PC-9 (cell line): ENCODE measurements at regions not wholly inside any gene's neighbourhood (a gene's known extent, or its start where the extent isn't known, plus 50 kb on each side); places are given as distances from the start of the nearest gene placed in this dataset.

Source experiments
- BruUV-seq: library from RNA; stranded (reverse); fragments of 400-500 nt; replicated peaks from 2 replicates; lab custom pipeline; 2021; lab: Mats Ljungman, UMichigan
- CTCF ChIA-PET: fragments of 300-600 bp; sonication (Branson Sonifier 250); formaldehyde crosslinking; loops from one replicate; lab custom pipeline; 2022; ENCODE audit warnings: antibody characterized with exemption; lab: Charles Lee
- POLR2A ChIA-PET: fragments of 300-600 bp; sonication (Branson Sonifier 250); formaldehyde crosslinking; loops from one replicate; lab custom pipeline; 2022; ENCODE audit warnings: antibody characterized with exemption; ENCODE audit not compliant: unreplicated experiment; lab: Charles Lee
- DNase-seq, 2 experiments: peaks; one replicate each; pipeline versions ENCODE4 v3.0.0 to v3.0.0-alpha.2; 2015 to 2022; ENCODE audit warnings: mixed read lengths in 1 of 2
- H2AFZ ChIP-seq: fragments of 200-600 bp; sonication (generic); 2 replicates; pipeline ENCODE4 v1.8.1; 2017; ENCODE audit warnings: antibody characterized with exemption
- H3F3A ChIP-seq: fragments of 200-600 bp; sonication (generic); 2 replicates; pipeline ENCODE4 v1.8.1; 2017; ENCODE audit warnings: antibody characterized with exemption, mild to moderate bottlenecking, low read depth; ENCODE audit not compliant: insufficient read depth
- H3K27ac ChIP-seq: fragments of 200-600 bp; sonication (generic); 2 replicates; pipeline ENCODE4 v1.6.1; 2016; ENCODE audit warnings: mixed run types
- H3K27me3 ChIP-seq: fragments of 200-600 bp; sonication (generic); 2 replicates; pipeline ENCODE4 v1.6.1; 2016; ENCODE audit warnings: low read depth, mixed run types; ENCODE audit not compliant: insufficient read depth
- H3K36me3 ChIP-seq: fragments of 200-600 bp; sonication (generic); 2 replicates; pipeline ENCODE4 v1.6.1; 2016; ENCODE audit warnings: low read depth, mixed run types
- H3K4me1 ChIP-seq: fragments of 200-600 bp; sonication (generic); replicated peaks from 2 replicates; pipeline ENCODE4 v1.6.1; 2016; ENCODE audit warnings: mixed run types; ENCODE audit not compliant: insufficient read depth
- H3K4me2 ChIP-seq: fragments of 200-600 bp; sonication (generic); 2 replicates; pipeline ENCODE4 v1.6.1; 2017; ENCODE audit warnings: mixed run types
- H3K4me3 ChIP-seq: fragments of 200-600 bp; sonication (generic); 2 replicates; pipeline ENCODE4 v1.6.1; 2016; ENCODE audit warnings: mixed run types
- H3K79me2 ChIP-seq: fragments of 200-600 bp; sonication (generic); 2 replicates; pipeline ENCODE4 v1.6.1; 2017; ENCODE audit warnings: low read depth, mixed run types
- H3K9me2 ChIP-seq: fragments of 200-600 bp; sonication (generic); 2 replicates; pipeline ENCODE4 v1.8.1; 2017; ENCODE audit warnings: mild to moderate bottlenecking; ENCODE audit not compliant: insufficient read depth
- H3K9me3 ChIP-seq: fragments of 200-600 bp; sonication (generic); 2 replicates; pipeline ENCODE4 v1.8.1; 2016; ENCODE audit warnings: low read depth; ENCODE audit not compliant: insufficient read depth
- H4K20me1 ChIP-seq: fragments of 200-600 bp; sonication (generic); 2 replicates; pipeline ENCODE4 v1.8.1; 2017; ENCODE audit not compliant: insufficient read depth
- EZH2 ChIP-seq: fragments of 200-600 bp; sonication (generic); IDR thresholded peaks from 2 replicates; pipeline ENCODE4 v1.8.0; 2017; ENCODE audit warnings: antibody characterized with exemption, low read depth
- intact Hi-C: fragments of 100-400 bp; cut with micrococcal nuclease; formaldehyde crosslinking; loops from one replicate; pipeline ENCODE4 v1.10.0; 2022; ENCODE audit not compliant: unreplicated experiment
- TF ChIP-seq, protein P1 (sequence below): fragments of 200-600 bp; sonication (generic); conservative IDR thresholded peaks from 2 replicates; pipeline ENCODE4 v1.6.1; 2017; ENCODE audit warnings: mixed run types, antibody characterized with exemption, mild to moderate bottlenecking, moderate library complexity

DNA sequence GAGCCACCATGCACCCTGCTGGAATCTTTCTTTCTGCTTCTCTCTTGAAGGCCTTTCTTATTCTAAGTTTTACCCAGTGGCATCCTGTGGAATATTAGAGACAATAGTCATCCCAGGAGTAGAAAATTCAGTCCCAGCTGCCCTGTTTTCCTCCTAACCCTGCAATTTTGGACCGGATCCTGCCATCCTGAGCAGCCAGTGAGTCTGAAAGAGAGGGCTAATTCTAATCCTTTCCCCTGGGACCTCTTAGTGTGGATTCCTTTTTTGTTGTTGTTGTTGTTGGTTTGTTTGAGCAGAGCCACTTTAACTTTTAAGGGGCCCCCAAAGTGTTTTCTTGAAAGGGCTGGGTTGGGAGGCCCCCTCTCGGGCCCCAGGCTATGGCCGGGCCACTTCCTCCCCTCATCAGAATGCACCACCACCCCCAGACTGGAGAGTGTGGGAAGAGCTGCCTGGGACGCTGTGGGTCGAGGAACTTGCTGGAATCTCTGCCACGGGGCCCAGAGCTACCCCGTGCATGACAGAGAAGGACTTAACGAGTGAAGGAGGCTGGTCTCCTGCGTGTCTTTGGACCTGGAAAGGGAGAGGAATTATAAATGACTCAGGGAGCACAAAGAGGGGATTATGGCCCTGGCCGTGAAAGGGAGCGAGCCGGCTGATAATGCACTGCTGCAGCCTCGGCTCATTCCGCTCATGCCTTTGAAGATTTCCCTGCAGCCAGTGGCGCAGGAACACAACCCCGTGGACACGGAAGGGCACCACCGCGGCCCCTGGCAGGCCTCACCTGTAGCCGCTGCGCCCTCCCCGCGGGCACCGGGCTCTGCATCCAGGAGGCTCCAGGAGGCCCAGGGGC lies 81.0 kb upstream of the AKT3 start:
- DNase-seq, result no peak
- Histone ChIP-seq H4K20me1 (no peaks in the 10 kb centered on the region), H3K27me3 (no peaks in the 10 kb centered on the region), H3K4me1 (peaks cover 26% of the 10 kb centered on the region), H3K4me2 (no peak overlapping the region), H3K9me2 (no peaks in the 10 kb centered on the region), H3K27ac (no peak overlapping the region), H3F3A (peaks cover 15% of the 10 kb centered on the region), H3K9me3 (peaks cover 11% of the 10 kb centered on the region), H3K36me3 (no peaks in the 10 kb centered on the region), H2AFZ (no peak overlapping the region), H3K4me3 (no peak overlapping the region), H3K79me2 (no peaks in the 10 kb centered on the region)
- intact Hi-C loops, result no loop called here
- no TSS peak for BruUV-seq
- ChIA-PET CTCF (no interaction called here), POLR2A (no interaction called here)
- TF ChIP-seq, protein P1, sequence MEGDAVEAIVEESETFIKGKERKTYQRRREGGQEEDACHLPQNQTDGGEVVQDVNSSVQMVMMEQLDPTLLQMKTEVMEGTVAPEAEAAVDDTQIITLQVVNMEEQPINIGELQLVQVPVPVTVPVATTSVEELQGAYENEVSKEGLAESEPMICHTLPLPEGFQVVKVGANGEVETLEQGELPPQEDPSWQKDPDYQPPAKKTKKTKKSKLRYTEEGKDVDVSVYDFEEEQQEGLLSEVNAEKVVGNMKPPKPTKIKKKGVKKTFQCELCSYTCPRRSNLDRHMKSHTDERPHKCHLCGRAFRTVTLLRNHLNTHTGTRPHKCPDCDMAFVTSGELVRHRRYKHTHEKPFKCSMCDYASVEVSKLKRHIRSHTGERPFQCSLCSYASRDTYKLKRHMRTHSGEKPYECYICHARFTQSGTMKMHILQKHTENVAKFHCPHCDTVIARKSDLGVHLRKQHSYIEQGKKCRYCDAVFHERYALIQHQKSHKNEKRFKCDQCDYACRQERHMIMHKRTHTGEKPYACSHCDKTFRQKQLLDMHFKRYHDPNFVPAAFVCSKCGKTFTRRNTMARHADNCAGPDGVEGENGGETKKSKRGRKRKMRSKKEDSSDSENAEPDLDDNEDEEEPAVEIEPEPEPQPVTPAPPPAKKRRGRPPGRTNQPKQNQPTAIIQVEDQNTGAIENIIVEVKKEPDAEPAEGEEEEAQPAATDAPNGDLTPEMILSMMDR, result no peak
- no peak for TF ChIP-seq EZH2

DNA sequence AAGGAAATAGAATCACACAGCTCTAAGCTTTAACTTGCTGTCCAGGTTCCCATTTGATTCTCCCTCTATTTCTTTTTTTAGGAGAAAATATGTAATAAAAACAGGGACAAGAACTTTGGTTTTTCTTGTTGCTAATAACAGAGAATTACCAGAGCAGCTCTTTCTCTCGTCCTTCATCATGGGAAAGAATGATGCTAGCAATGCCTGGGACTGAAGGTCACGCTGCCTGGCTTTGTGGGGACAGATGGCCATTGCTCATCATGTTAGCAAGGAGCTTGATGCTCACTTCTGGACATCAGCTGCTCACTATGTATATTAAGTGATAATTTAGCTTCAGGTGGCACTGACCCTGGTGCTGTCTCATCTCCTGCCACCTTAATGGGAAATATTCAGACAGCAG lies 77.3 kb upstream of the AKT3 start:
- H2AFZ ChIP-seq, result no peak overlapping the region
- no peaks in the 10 kb centered on the region for H3K9me2 ChIP-seq
- H3F3A ChIP-seq, result peaks cover 49% of the 10 kb centered on the region
- peak overlapping the region; percentile 97 for H3K27ac ChIP-seq
- no peaks in the 10 kb centered on the region for H3K27me3 ChIP-seq
- TF ChIP-seq, protein P1, result no peak
- no peak for TF ChIP-seq EZH2
- H4K20me1 ChIP-seq, result no peaks in the 10 kb centered on the region
- DNase-seq, result no peak
- H3K9me3 ChIP-seq, result no peaks in the 10 kb centered on the region
- ChIA-PET CTCF (interaction anchor here (0.7 kb wide), 1 partner anchor 209 kb away, joined by 3 read pairs; no protein-coding TSS in a partner anchor), POLR2A (interaction anchor here (0.6 to 1.0 kb wide), 4 partner anchors 77 to 449 kb away, joined by 3 to 10 read pairs (median 6); partner anchors contain the start of gene AKT3)
- peak overlapping the region; percentile 74 for H3K4me2 ChIP-seq
- H3K4me3 ChIP-seq, result no peak overlapping the region
- TSS peak; percentile 26 for BruUV-seq
- no peaks in the 10 kb centered on the region for H3K79me2 ChIP-seq
- H3K36me3 ChIP-seq, result 0 out of 2 replicates have a peak, but pooled peaks cover 3% of the 10 kb centered on the region
- intact Hi-C loops, result loop anchor here (1.0 to 10.0 kb wide), 6 partner anchors 78 to 525 kb away; partner anchors contain the start of gene ADSS2
- peaks cover 61% of the 10 kb centered on the region for H3K4me1 ChIP-seq

DNA sequence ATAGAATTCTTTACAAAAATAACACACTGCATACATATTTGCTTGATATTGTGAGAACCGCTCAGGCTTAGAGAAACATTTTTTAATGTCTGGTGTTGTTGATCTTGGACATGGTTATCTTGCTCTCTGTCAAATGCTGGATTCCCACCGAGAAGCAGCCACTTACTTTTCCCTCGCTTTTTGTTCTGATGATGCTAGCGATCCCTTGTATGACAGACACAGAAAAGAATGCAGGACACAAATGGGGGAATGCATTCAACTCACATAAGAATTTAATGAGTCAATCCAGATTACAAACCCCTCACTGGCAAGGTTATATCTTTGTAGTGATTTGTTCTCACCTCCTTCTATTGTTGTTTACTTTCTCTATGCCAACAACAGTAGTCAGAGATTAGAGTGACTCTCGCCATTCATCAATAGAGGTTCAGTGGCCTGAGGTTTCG lies 76.8 kb upstream of the AKT3 start:
- Histone ChIP-seq H3K4me1 (peaks cover 67% of the 10 kb centered on the region), H3K27me3 (no peaks in the 10 kb centered on the region), H4K20me1 (no peaks in the 10 kb centered on the region), H3K27ac (peak overlapping the region; percentile 97), H3K4me3 (no peak overlapping the region), H3K9me2 (no peaks in the 10 kb centered on the region), H3K9me3 (no peaks in the 10 kb centered on the region), H3K4me2 (peak overlapping the region; percentile 74), H2AFZ (no peak overlapping the region), H3K36me3 (0 out of 2 replicates have a peak, but pooled peaks cover 3% of the 10 kb centered on the region), H3F3A (peaks cover 49% of the 10 kb centered on the region), H3K79me2 (no peaks in the 10 kb centered on the region)
- POLR2A ChIA-PET, result interaction anchor here (0.6 to 1.0 kb wide), 5 partner anchors 9 to 449 kb away, joined by 3 to 10 read pairs (median 7); partner anchors contain the start of gene AKT3
- CTCF ChIA-PET, result interaction anchor here (0.7 kb wide), 1 partner anchor 208 kb away, joined by 3 read pairs; no protein-coding TSS in a partner anchor
- intact Hi-C loops, result loop anchor here (1.0 to 10.0 kb wide), 6 partner anchors 78 to 525 kb away; partner anchors contain the start of gene ADSS2
- TF ChIP-seq, protein P1, result no peak
- TF ChIP-seq EZH2, result no peak
- no TSS peak for BruUV-seq
- DNase-seq, result peak; percentile 56 to 100
